ENCODE measurements at regions not wholly inside any gene's neighbourhood (a gene's known extent, or its start where the extent isn't known, plus 50 kb on each side); places are given as distances from the start of the nearest gene placed in this dataset.
"Not testable (repeated sequence)": the region's sequence is repeated elsewhere in the genome, so short reads cannot be mapped to it uniquely, and the experiment has no call there.

DNA sequence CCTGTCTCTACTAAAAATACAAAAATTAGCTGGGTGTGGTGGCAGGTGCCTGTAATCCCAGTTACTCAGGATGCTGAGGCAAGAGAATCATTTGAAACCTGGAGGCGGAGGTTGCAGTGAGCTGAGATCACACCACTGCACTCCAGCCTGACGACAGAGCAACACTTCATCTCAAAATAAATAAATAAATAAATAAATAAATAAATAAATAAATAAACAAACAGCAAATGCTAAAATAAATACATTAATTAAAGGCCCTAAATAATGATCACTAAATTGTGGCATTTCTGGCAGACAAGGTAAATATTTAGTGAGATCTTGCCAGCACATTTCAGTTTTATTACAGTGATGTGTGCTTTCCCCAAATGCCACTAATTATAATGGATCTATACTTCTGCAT lies 427.8 kb downstream of the RND3 start:
- not testable (repeated sequence) for H3K27me3 ChIP-seq (ENCODE audit: control insufficient read depth, insufficient read depth, low read length, poor library complexity, severe bottlenecking); H3K4me3 ChIP-seq (ENCODE audit: insufficient read depth, low read depth, low read length); H3K27ac ChIP-seq (ENCODE audit: insufficient read depth, low read depth, low read length, poor library complexity, severe bottlenecking); H3K36me3 ChIP-seq (ENCODE audit: control insufficient read depth, insufficient read depth, low read length); H3K9me3 ChIP-seq (ENCODE audit: control insufficient read depth, low read length)
- WGBS, 2 experiments = 86 to 100% methylated on average over 1 of the region's 2 CpGs
- peaks cover 25% of the 10 kb centered on the region for H3K4me1 ChIP-seq (ENCODE audit: control insufficient read depth, insufficient read depth, low read length)

DNA sequence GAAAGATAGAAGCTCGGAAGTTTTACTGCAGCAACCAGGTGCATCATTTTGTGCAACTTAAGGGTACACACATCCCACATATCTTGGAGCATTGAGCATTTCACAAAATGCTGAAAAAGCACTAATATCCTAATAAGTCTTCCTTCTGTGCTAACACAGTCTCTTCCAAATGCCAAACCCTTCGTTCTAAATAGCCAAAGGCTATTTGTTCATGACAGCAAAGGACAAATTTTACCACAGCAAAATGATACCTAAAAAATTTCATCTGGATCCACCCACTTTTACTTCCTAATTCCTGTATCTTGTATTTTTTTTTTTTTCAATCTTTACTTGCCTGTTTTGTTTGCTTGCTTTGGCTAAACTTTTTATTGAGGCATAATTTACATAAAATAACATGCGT lies 435.0 kb downstream of the RND3 start:
- no peaks in the 10 kb centered on the region for H3K36me3 ChIP-seq (ENCODE audit: control insufficient read depth, insufficient read depth, low read length)
- H3K27ac ChIP-seq (ENCODE audit: insufficient read depth, low read depth, low read length, poor library complexity, severe bottlenecking) = no peak overlapping the region
- H3K9me3 ChIP-seq (ENCODE audit: control insufficient read depth, low read length) = no peaks in the 10 kb centered on the region
- no peak overlapping the region for H3K4me3 ChIP-seq (ENCODE audit: insufficient read depth, low read depth, low read length)
- 89 to 95% methylated on average over 2 of the region's 3 CpGs for WGBS, 2 experiments
- H3K4me1 ChIP-seq (ENCODE audit: control insufficient read depth, insufficient read depth, low read length) = no peaks in the 10 kb centered on the region
- no peaks in the 10 kb centered on the region for H3K27me3 ChIP-seq (ENCODE audit: control insufficient read depth, insufficient read depth, low read length, poor library complexity, severe bottlenecking)

DNA sequence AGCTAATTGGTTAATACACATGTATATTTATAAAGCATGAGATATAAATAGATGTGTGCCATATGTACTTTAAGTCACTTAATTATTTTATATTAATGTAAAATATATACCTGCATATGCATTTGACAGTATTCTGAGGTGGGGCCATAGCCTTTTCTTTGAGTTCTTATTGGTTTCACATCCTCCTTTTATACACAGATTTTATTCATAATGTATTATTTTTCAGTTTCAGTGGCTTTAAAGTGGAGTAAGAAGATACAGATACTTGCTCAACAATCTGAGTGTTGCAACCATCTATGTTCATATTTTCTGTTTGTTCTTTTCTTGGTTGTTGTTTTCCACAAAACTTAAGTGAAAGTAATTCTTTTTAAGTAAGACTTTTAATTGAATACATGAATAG lies 436.5 kb downstream of the RND3 start:
- Histone ChIP-seq H3K4me3 (ENCODE audit: insufficient read depth, low read depth, low read length) (no peak overlapping the region), H3K9me3 (ENCODE audit: control insufficient read depth, low read length) (no peaks in the 10 kb centered on the region), H3K36me3 (ENCODE audit: control insufficient read depth, insufficient read depth, low read length) (no peaks in the 10 kb centered on the region), H3K27me3 (ENCODE audit: control insufficient read depth, insufficient read depth, low read length, poor library complexity, severe bottlenecking) (no peaks in the 10 kb centered on the region), H3K27ac (ENCODE audit: insufficient read depth, low read depth, low read length, poor library complexity, severe bottlenecking) (no peak overlapping the region), H3K4me1 (ENCODE audit: control insufficient read depth, insufficient read depth, low read length) (peaks cover 7% of the 10 kb centered on the region)

DNA sequence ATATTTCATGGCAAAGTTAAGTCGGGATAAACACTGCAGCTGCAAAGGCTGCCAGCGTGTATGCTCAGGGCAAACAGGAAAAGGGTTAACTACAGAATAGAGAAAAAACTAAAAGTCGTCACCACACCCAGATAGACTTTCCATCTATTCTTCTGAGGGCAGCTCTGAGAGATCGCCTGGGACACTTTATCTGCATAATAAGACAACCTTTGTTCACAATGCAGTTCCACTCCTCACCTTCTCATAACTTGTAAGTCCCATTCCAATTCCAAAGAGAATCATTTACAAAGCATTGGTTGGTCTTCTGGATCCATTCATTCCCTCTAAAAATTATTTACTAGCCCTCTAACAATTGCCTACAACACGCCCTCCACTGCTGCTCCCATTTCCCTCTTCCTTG lies 437.4 kb downstream of the RND3 start:
- no peak overlapping the region for H3K27ac ChIP-seq (ENCODE audit: insufficient read depth, low read depth, low read length, poor library complexity, severe bottlenecking)
- no peak overlapping the region for H3K4me3 ChIP-seq (ENCODE audit: insufficient read depth, low read depth, low read length)
- H3K9me3 ChIP-seq (ENCODE audit: control insufficient read depth, low read length) = no peaks in the 10 kb centered on the region
- WGBS, 2 experiments = 86 to 90% methylated on average over 5 of the region's 5 CpGs
- peaks cover 7% of the 10 kb centered on the region for H3K4me1 ChIP-seq (ENCODE audit: control insufficient read depth, insufficient read depth, low read length)
- H3K36me3 ChIP-seq (ENCODE audit: control insufficient read depth, insufficient read depth, low read length) = no peaks in the 10 kb centered on the region
- H3K27me3 ChIP-seq (ENCODE audit: control insufficient read depth, insufficient read depth, low read length, poor library complexity, severe bottlenecking) = no peaks in the 10 kb centered on the region

DNA sequence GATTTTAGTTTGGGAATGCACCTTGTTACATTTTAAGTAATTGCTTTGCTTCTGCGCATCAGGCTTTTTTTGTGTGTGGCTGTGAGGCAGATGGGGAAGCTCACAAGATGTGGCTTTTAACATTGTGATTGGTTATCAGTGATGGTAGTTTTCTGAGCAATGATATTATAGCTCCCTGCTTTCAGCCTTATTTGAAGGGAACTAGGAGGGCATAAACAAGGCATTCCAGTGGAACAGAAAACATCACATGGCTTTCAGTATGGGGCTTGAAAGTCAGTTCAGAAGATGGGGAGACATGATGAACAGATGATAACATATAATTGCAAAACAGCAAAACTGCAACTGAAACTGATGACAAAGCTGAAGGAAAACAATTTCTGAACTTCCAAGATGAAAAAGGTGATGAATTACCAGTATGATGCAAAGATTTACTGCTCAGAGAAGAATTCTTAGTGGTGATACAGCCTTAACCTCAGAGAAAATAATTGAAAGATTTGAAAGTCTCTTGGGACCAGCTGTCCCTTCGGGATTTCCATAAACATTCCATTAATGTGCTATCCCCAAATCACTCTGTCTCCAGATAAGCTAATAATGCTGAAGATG lies 439.7 kb downstream of the RND3 start:
- Histone ChIP-seq H3K4me3 (ENCODE audit: insufficient read depth, low read depth, low read length) (no peak overlapping the region), H3K27me3 (ENCODE audit: control insufficient read depth, insufficient read depth, low read length, poor library complexity, severe bottlenecking) (no peaks in the 10 kb centered on the region), H3K27ac (ENCODE audit: insufficient read depth, low read depth, low read length, poor library complexity, severe bottlenecking) (no peak overlapping the region), H3K36me3 (ENCODE audit: control insufficient read depth, insufficient read depth, low read length) (no peaks in the 10 kb centered on the region), H3K4me1 (ENCODE audit: control insufficient read depth, insufficient read depth, low read length) (peaks cover 7% of the 10 kb centered on the region), H3K9me3 (ENCODE audit: control insufficient read depth, low read length) (no peaks in the 10 kb centered on the region)
- WGBS, 2 experiments = 94 to 97% methylated on average over 2 of the region's 2 CpGs

DNA sequence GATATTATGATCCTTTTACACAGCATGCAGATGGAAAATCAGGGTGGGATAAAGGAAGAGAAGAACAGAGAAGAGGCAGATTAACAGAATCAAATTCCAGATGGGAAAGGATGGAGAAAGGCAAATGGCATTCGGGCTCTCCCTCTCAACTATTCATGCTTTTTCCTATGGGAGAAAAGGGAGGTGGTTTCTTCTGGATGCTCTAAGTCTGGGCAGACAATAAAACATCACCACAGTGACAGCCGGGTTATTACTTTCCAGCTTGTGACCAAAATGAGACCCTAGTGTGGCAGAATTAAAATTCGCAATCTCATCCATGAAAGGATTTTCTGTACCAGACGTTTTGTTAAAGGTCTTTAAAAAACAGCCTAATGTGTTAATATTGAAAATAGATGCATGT lies 440.7 kb downstream of the RND3 start:
- H3K27ac ChIP-seq (ENCODE audit: insufficient read depth, low read depth, low read length, poor library complexity, severe bottlenecking) = no peak overlapping the region
- H3K4me1 ChIP-seq (ENCODE audit: control insufficient read depth, insufficient read depth, low read length) = peaks cover 7% of the 10 kb centered on the region
- H3K27me3 ChIP-seq (ENCODE audit: control insufficient read depth, insufficient read depth, low read length, poor library complexity, severe bottlenecking) = no peaks in the 10 kb centered on the region
- no peaks in the 10 kb centered on the region for H3K9me3 ChIP-seq (ENCODE audit: control insufficient read depth, low read length)
- no peak overlapping the region for H3K4me3 ChIP-seq (ENCODE audit: insufficient read depth, low read depth, low read length)
- no peaks in the 10 kb centered on the region for H3K36me3 ChIP-seq (ENCODE audit: control insufficient read depth, insufficient read depth, low read length)
- WGBS, 2 experiments = 89 to 93% methylated on average over 4 of the region's 4 CpGs

DNA sequence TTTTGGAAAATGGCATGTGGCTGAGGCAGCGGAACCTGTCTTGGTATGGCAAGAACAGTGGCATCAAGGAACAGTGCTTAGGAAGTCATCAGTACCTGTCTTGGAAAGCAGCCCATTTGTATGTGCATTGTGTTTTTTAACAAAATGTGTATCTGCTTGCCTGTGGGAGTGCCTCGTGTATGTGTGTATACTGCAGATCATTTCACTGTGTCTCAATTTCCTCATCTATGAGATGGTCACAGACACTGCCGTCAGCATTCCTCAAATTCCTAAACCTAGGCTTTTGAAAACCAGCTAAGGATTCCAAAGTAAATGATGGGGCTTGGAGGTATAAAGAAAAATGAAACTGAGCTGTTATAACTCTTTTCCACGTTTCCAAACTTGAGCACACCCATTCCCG lies 441.3 kb downstream of the RND3 start:
- Histone ChIP-seq H3K36me3 (ENCODE audit: control insufficient read depth, insufficient read depth, low read length) (no peaks in the 10 kb centered on the region), H3K27me3 (ENCODE audit: control insufficient read depth, insufficient read depth, low read length, poor library complexity, severe bottlenecking) (no peaks in the 10 kb centered on the region), H3K4me1 (ENCODE audit: control insufficient read depth, insufficient read depth, low read length) (peaks cover 7% of the 10 kb centered on the region), H3K27ac (ENCODE audit: insufficient read depth, low read depth, low read length, poor library complexity, severe bottlenecking) (no peak overlapping the region), H3K4me3 (ENCODE audit: insufficient read depth, low read depth, low read length) (no peak overlapping the region), H3K9me3 (ENCODE audit: control insufficient read depth, low read length) (no peaks in the 10 kb centered on the region)
- 88 to 97% methylated on average over 3 to 5 of the region's 5 CpGs for WGBS, 2 experiments

DNA sequence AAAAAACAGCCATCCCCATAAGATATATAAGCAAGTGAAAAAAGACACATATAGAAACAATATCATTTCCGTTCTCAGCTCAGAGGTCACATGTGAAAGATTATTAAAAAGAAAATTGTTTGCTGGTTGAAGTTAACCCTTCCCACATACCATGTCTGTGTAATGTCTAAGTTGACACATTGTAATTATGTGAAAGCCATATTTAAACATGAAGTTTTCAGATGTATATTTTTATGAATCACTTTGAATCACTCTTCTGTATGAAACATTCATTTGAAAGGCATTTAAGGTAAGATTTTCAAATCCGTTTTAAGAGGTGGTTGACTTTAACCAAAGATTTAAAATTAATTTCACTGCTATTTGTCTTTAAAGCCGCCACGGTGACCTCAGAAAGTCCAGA lies 441.9 kb downstream of the RND3 start:
- no peaks in the 10 kb centered on the region for H3K36me3 ChIP-seq (ENCODE audit: control insufficient read depth, insufficient read depth, low read length)
- H3K27ac ChIP-seq (ENCODE audit: insufficient read depth, low read depth, low read length, poor library complexity, severe bottlenecking) = no peak overlapping the region
- H3K27me3 ChIP-seq (ENCODE audit: control insufficient read depth, insufficient read depth, low read length, poor library complexity, severe bottlenecking) = no peaks in the 10 kb centered on the region
- H3K9me3 ChIP-seq (ENCODE audit: control insufficient read depth, low read length) = no peaks in the 10 kb centered on the region
- H3K4me1 ChIP-seq (ENCODE audit: control insufficient read depth, insufficient read depth, low read length) = peaks cover 7% of the 10 kb centered on the region
- 98 to 100% methylated on average over 2 to 4 of the region's 4 CpGs for WGBS, 2 experiments
- H3K4me3 ChIP-seq (ENCODE audit: insufficient read depth, low read depth, low read length) = no peak overlapping the region

DNA sequence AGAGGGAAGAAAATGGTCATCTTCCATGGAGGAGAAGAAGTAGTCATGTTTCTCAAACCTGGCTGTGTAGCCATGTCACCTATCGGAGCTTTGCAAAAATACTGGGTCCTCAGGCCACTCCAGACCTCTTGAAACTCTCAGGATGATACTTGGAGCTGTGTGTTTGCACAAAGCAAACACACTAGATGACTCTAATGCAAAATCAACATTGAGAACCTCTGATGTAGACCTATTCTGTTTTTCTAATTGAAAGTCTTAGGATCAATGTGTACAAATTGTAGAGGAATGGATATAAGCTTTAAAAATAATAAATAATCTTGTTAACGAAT lies 444.3 kb downstream of the RND3 start:
- Histone ChIP-seq H3K4me1 (ENCODE audit: control insufficient read depth, insufficient read depth, low read length) (peaks cover 7% of the 10 kb centered on the region), H3K36me3 (ENCODE audit: control insufficient read depth, insufficient read depth, low read length) (no peaks in the 10 kb centered on the region), H3K9me3 (ENCODE audit: control insufficient read depth, low read length) (no peaks in the 10 kb centered on the region), H3K27me3 (ENCODE audit: control insufficient read depth, insufficient read depth, low read length, poor library complexity, severe bottlenecking) (no peaks in the 10 kb centered on the region), H3K4me3 (ENCODE audit: insufficient read depth, low read depth, low read length) (no peak overlapping the region), H3K27ac (ENCODE audit: insufficient read depth, low read depth, low read length, poor library complexity, severe bottlenecking) (no peak overlapping the region)
- WGBS, 2 experiments = 88% methylated on average over 1 to 2 of the region's 2 CpGs

DNA sequence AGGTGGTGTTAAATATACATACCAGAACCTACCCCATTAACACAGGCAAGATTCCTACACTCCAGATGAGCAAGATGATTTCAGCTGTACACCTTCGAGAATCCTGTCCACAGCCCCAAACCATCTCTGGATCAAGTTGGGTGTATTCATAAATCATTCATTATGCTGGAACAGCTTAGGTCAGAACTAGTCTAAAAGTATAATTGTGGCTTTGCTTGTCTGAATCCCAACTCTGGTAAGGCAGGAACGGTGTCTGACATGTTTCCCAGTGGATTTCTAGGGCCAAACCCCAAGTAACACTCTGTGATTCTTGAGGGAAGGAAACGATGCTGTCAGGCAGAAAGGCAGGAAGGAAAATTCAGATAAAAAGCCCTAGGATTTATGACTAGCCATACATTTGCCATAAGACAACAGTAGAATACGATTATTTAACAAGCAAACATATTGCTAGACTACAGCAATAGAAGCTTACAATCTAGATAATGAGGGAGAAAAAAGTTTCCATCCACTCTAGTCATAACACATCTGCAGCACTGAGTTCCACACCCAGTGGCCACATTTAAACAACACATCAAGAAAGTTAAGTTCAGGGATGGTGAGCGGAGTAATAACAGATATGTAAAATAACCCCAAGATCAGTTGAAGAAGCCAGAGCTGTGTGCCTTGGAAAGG lies 444.8 kb downstream of the RND3 start:
- no peaks in the 10 kb centered on the region for H3K27me3 ChIP-seq (ENCODE audit: control insufficient read depth, insufficient read depth, low read length, poor library complexity, severe bottlenecking)
- H3K9me3 ChIP-seq (ENCODE audit: control insufficient read depth, low read length) = no peaks in the 10 kb centered on the region
- WGBS, 2 experiments = 92 to 95% methylated on average over 5 of the region's 5 CpGs
- no peak overlapping the region for H3K4me3 ChIP-seq (ENCODE audit: insufficient read depth, low read depth, low read length)
- no peak overlapping the region for H3K27ac ChIP-seq (ENCODE audit: insufficient read depth, low read depth, low read length, poor library complexity, severe bottlenecking)
- H3K36me3 ChIP-seq (ENCODE audit: control insufficient read depth, insufficient read depth, low read length) = no peaks in the 10 kb centered on the region
- peaks cover 7% of the 10 kb centered on the region for H3K4me1 ChIP-seq (ENCODE audit: control insufficient read depth, insufficient read depth, low read length)

Data from ectodermal cell (in vitro differentiated cells).